H9 (cell line): ENCODE measurements at regions not wholly inside any gene's neighbourhood (a gene's known extent, or its start where the extent isn't known, plus 50 kb on each side); places are given as distances from the start of the nearest gene placed in this dataset.

ENCODE experiments used
- DNase-seq: peaks from one replicate; pipeline ENCODE4 v3.0.0-alpha.2; 2017
- H2AFZ ChIP-seq: one replicate; pipeline ENCODE4 v1.6.1; 2013; ENCODE audit warnings: mild to moderate bottlenecking, low read length, control low read depth, moderate library complexity
- H2AK5ac ChIP-seq: 2 replicates; pipeline ENCODE4 v1.6.1; 2013; ENCODE audit warnings: low read length, control low read depth, mixed read lengths; ENCODE audit not compliant: insufficient read length
- H2BK120ac ChIP-seq: one replicate; pipeline ENCODE4 v1.6.1; 2013; ENCODE audit warnings: low read depth, mild to moderate bottlenecking, low read length, control low read depth, inconsistent platforms; ENCODE audit not compliant: poor library complexity, severe bottlenecking
- H2BK12ac ChIP-seq: 2 replicates; pipeline ENCODE4 v1.6.1; 2013; ENCODE audit warnings: low read length, control low read depth, mixed read lengths, low read depth; ENCODE audit not compliant: insufficient read length
- H2BK15ac ChIP-seq: 2 replicates; pipeline ENCODE4 v1.6.1; 2013; ENCODE audit warnings: low read depth, low read length, control low read depth
- H2BK20ac ChIP-seq: one replicate; pipeline ENCODE4 v1.6.1; 2013; ENCODE audit warnings: low read depth, mild to moderate bottlenecking, low read length, control low read depth, inconsistent platforms; ENCODE audit not compliant: poor library complexity, severe bottlenecking
- H2BK5ac ChIP-seq: 2 replicates; pipeline ENCODE4 v1.6.1; 2013; ENCODE audit warnings: low read length, control low read depth, mixed read lengths; ENCODE audit not compliant: insufficient read length
- H3K14ac ChIP-seq: 2 replicates; pipeline ENCODE4 v1.6.1; 2013; ENCODE audit warnings: low read length, control low read depth; ENCODE audit not compliant: insufficient read depth
- H3K18ac ChIP-seq: 2 replicates; pipeline ENCODE4 v1.6.1; 2013; ENCODE audit warnings: low read depth, mild to moderate bottlenecking, mixed read lengths, low read length, control low read depth; ENCODE audit not compliant: insufficient read length
- H3K23ac ChIP-seq: 2 replicates; pipeline ENCODE4 v1.6.1; 2013; ENCODE audit warnings: low read length, control low read depth, mixed read lengths, low read depth; ENCODE audit not compliant: insufficient read length
- H3K23me2 ChIP-seq: 2 replicates; pipeline ENCODE4 v1.6.1; 2013; ENCODE audit warnings: low read depth, mild to moderate bottlenecking, mixed read lengths, low read length, control low read depth; ENCODE audit not compliant: insufficient read length, poor library complexity, severe bottlenecking
- H3K27ac ChIP-seq: 2 replicates; pipeline ENCODE4 v1.5.1; 2013; ENCODE audit warnings: low read length, control low read depth, mixed read lengths, low read depth; ENCODE audit not compliant: insufficient read length
- H3K27me3 ChIP-seq: 2 replicates; pipeline ENCODE4 v1.6.1; 2013; ENCODE audit warnings: low read length, control low read depth, inconsistent platforms; ENCODE audit not compliant: insufficient read depth
- H3K4ac ChIP-seq: 2 replicates; pipeline ENCODE4 v1.6.1; 2013; ENCODE audit warnings: low read depth, mild to moderate bottlenecking, control low read depth, inconsistent platforms, low read length, moderate library complexity
- H3K4me1 ChIP-seq: 2 replicates; pipeline ENCODE4 v1.6.1; 2013; ENCODE audit warnings: low read length, control low read depth, inconsistent platforms; ENCODE audit not compliant: insufficient read depth
- H3K4me2 ChIP-seq: 2 replicates; pipeline ENCODE4 v1.6.1; 2013; ENCODE audit warnings: low read length, control low read depth, mixed read lengths; ENCODE audit not compliant: insufficient read length, insufficient read depth
- H3K56ac ChIP-seq: 2 replicates; pipeline ENCODE4 v1.6.1; 2013; ENCODE audit warnings: low read depth, mild to moderate bottlenecking, mixed read lengths, low read length, control low read depth; ENCODE audit not compliant: insufficient read length
- H3K79me1 ChIP-seq: 2 replicates; pipeline ENCODE4 v1.6.1; 2013; ENCODE audit warnings: low read depth, mild to moderate bottlenecking, moderate library complexity, low read length, control low read depth, inconsistent platforms; ENCODE audit not compliant: insufficient read depth, poor library complexity, severe bottlenecking
- H3K79me2 ChIP-seq: 2 replicates; pipeline ENCODE4 v1.6.1; 2013; ENCODE audit warnings: low read length, control low read depth, inconsistent platforms; ENCODE audit not compliant: insufficient read depth
- H3K9ac ChIP-seq: 2 replicates; pipeline ENCODE4 v1.6.1; 2013; ENCODE audit warnings: low read length, control low read depth, mixed read lengths; ENCODE audit not compliant: insufficient read length; ENCODE audit errors: extremely low read depth
- H3K9me3 ChIP-seq: one replicate; pipeline ENCODE4 v1.6.1; 2013; ENCODE audit warnings: low read depth, low read length, inconsistent platforms; ENCODE audit not compliant: control insufficient read depth
- H3T11ph ChIP-seq: one replicate; pipeline ENCODE4 v1.6.1; 2013; ENCODE audit warnings: mild to moderate bottlenecking, low read length, control low read depth, inconsistent platforms
- H4K20me1 ChIP-seq: one replicate; pipeline ENCODE4 v1.6.1; 2013; ENCODE audit not compliant: control insufficient read depth, insufficient read length, insufficient read depth
- H4K5ac ChIP-seq: 2 replicates; pipeline ENCODE4 v1.6.1; 2013; ENCODE audit warnings: low read depth, mild to moderate bottlenecking, mixed read lengths, low read length, control low read depth; ENCODE audit not compliant: insufficient read length
- H4K8ac ChIP-seq: replicated peaks from 2 replicates; pipeline ENCODE4 v1.6.1; 2013; ENCODE audit warnings: low read length, control low read depth, mixed read lengths, low read depth; ENCODE audit not compliant: insufficient read length
- H4K91ac ChIP-seq: 2 replicates; pipeline ENCODE4 v1.6.1; 2013; ENCODE audit warnings: low read depth, mild to moderate bottlenecking, moderate library complexity, mixed read lengths, low read length, control low read depth; ENCODE audit not compliant: insufficient read length
- H3K27ac Mint-ChIP-seq, 3 experiments: 2 replicates in 2 of 3; 3 replicates in 1 of 3; pipeline ENCODE4 v1.8.0; 2020 to 2021; ENCODE audit warnings: mixed read lengths in 3 of 3, mild to moderate bottlenecking in 1 of 3, moderate library complexity in 1 of 3
- H3K27me3 Mint-ChIP-seq: 2 replicates; pipeline ENCODE4 v1.8.0; 2021; ENCODE audit warnings: low read depth, mild to moderate bottlenecking, moderate library complexity, mixed read lengths
- H3K36me3 Mint-ChIP-seq, 3 experiments: 2 replicates in 2 of 3; 3 replicates in 1 of 3; pipeline ENCODE4 v1.8.0; 2020 to 2021; ENCODE audit warnings: low read depth in 3 of 3, mixed read lengths in 3 of 3; ENCODE audit not compliant: insufficient read depth in 1 of 3
- H3K4me1 Mint-ChIP-seq, 2 experiments: 2 replicates each; pipeline ENCODE4 v1.8.0; 2020; ENCODE audit warnings: mixed read lengths in 2 of 2
- H3K4me3 Mint-ChIP-seq, 2 experiments: 2 replicates in 1 of 2; 3 replicates in 1 of 2; pipeline ENCODE4 v1.8.0; 2020 to 2021; ENCODE audit warnings: mild to moderate bottlenecking in 2 of 2, mixed read lengths in 2 of 2, moderate library complexity in 1 of 2
- H3K9me3 Mint-ChIP-seq, 2 experiments: 2 replicates in 1 of 2; 3 replicates in 1 of 2; pipeline ENCODE4 v1.8.0; 2020; ENCODE audit warnings: mild to moderate bottlenecking in 2 of 2, mixed read lengths in 2 of 2, moderate library complexity in 1 of 2
- WGBS: extraction: QIAGEN DNeasy Blood & Tissue Kit; methylation state at CpG from one replicate; pipeline ENCODE4 v1.1.7; 2013; ENCODE audit warnings: missing lambda C conversion rate, low lambda C conversion rate, mixed read lengths; ENCODE audit not compliant: insufficient read length; ENCODE audit errors: extremely low coverage; 5-methylcytosine and 5-hydroxymethylcytosine counted together
- TF ChIP-seq, protein P1 (sequence below): fragments of 200-600 bp; sonication (generic); conservative IDR thresholded peaks from 3 replicates; pipeline ENCODE4 v1.8.0; 2021; ENCODE audit warnings: antibody characterized with exemption, mild to moderate bottlenecking

DNA sequence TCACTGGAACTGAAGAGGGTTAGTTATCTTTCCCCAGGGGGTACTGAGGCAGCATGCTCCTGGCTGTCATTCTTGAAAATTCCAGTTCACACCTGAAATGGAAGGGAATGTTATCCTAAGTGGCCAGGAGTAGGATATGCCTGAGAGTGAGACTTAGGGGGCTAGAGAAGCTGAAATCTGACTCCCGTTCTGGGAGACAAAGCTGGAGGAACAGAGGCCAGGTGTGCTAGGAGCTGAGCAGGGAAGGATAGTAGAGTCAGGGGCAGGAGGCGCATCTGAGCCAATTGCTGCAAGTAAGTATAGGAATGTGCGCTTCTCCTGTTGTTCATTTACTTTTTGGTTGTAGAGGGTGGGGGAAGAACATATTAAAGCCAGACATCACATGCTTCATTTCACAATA, 58.1 kb upstream of the KIAA1217 start:
- H4K8ac ChIP-seq, result no peak overlapping the region
- H3K23ac ChIP-seq, result no peak overlapping the region

More for the DNA sequence above, 58.1 kb upstream of the KIAA1217 start:
- Histone ChIP-seq H3K79me1 (no peaks in the 10 kb centered on the region), H4K91ac (no peak overlapping the region), H3K18ac (no peak overlapping the region), H2BK120ac (no peak overlapping the region), H2BK20ac (no peak overlapping the region), H2AFZ (no peak overlapping the region), H2BK5ac (no peak overlapping the region), H3K23me2 (no peaks in the 10 kb centered on the region), H3K27ac (no peak overlapping the region), H3K4me1 (peaks cover 2% of the 10 kb centered on the region; the same call in 1 of the 2 replicates), H3T11ph (no peak overlapping the region), H2AK5ac (no peak overlapping the region), H2BK12ac (no peak overlapping the region), H4K5ac (no peak overlapping the region), H2BK15ac (no peak overlapping the region), H3K56ac (no peak overlapping the region), H3K79me2 (no peaks in the 10 kb centered on the region), H3K4me2 (no peak overlapping the region), H3K9me3 (no peaks in the 10 kb centered on the region), H3K14ac (no peak overlapping the region), H3K4ac (no peak overlapping the region), H4K20me1 (no peaks in the 10 kb centered on the region), H3K9ac (no peak overlapping the region), H3K27me3 (no peaks in the 10 kb centered on the region)
- H3K36me3 Mint-ChIP-seq, result no peaks in the 10 kb centered on the region
- TF ChIP-seq, protein P1, sequence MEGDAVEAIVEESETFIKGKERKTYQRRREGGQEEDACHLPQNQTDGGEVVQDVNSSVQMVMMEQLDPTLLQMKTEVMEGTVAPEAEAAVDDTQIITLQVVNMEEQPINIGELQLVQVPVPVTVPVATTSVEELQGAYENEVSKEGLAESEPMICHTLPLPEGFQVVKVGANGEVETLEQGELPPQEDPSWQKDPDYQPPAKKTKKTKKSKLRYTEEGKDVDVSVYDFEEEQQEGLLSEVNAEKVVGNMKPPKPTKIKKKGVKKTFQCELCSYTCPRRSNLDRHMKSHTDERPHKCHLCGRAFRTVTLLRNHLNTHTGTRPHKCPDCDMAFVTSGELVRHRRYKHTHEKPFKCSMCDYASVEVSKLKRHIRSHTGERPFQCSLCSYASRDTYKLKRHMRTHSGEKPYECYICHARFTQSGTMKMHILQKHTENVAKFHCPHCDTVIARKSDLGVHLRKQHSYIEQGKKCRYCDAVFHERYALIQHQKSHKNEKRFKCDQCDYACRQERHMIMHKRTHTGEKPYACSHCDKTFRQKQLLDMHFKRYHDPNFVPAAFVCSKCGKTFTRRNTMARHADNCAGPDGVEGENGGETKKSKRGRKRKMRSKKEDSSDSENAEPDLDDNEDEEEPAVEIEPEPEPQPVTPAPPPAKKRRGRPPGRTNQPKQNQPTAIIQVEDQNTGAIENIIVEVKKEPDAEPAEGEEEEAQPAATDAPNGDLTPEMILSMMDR, result no peak
- peak; percentile 28 for DNase-seq
- peaks cover 6 to 8% of the 10 kb centered on the region in 2 experiments for H3K4me1 Mint-ChIP-seq
- H3K27me3 Mint-ChIP-seq, result no peaks in the 10 kb centered on the region; the same call in 1 of the 2 replicates
- no peaks in the 10 kb centered on the region; a peak in 1 of 5 replicates for H3K9me3 Mint-ChIP-seq
- no peak overlapping the region for H3K27ac Mint-ChIP-seq
- WGBS, result no CpG with 5 or more reads among the region's 3 CpGs
- H3K4me3 Mint-ChIP-seq, result no peak overlapping the region
